Astrocyte (in vitro differentiated cells and primary cell): ENCODE measurements at regions not wholly inside any gene's neighbourhood (a gene's known extent, or its start where the extent isn't known, plus 50 kb on each side); places are given as distances from the start of the nearest gene placed in this dataset.

ENCODE experiments used
- DNase-seq: peaks from one replicate; pipeline ENCODE4 v3.0.0-alpha.2; 2010; ENCODE audit warnings: low read depth
- FAIRE-seq: peaks from 2 replicates; lab custom pipeline; 2011; peaks lifted over from hg19 to GRCh38; lab: Jason Lieb, UNC
- H2AFZ ChIP-seq: 2 replicates; pipeline ENCODE4 v1.6.0; 2012; ENCODE audit warnings: low read depth, low read length, inconsistent platforms
- H3K27ac ChIP-seq: 2 replicates; pipeline ENCODE4 v1.5.1; 2011; ENCODE audit warnings: low read depth, low read length, inconsistent platforms
- H3K27me3 ChIP-seq: 2 replicates; pipeline ENCODE4 v1.6.0; 2011; ENCODE audit warnings: low read length, inconsistent platforms; ENCODE audit not compliant: insufficient read depth
- H3K36me3 ChIP-seq: 2 replicates; pipeline ENCODE4 v1.5.1; 2011; ENCODE audit warnings: low read length, inconsistent platforms; ENCODE audit not compliant: insufficient read depth
- H3K4me1 ChIP-seq: 2 replicates; pipeline ENCODE4 v1.5.1; 2011; ENCODE audit warnings: low read length, inconsistent platforms; ENCODE audit not compliant: insufficient read depth
- H3K4me2 ChIP-seq: 2 replicates; pipeline ENCODE4 v1.6.0; 2012; ENCODE audit warnings: low read length, inconsistent platforms
- H3K4me3 ChIP-seq: 2 replicates; pipeline ENCODE4 v1.5.1; 2011; ENCODE audit warnings: low read depth, mild to moderate bottlenecking, low read length, inconsistent platforms; ENCODE audit not compliant: insufficient read depth
- H3K79me2 ChIP-seq: 2 replicates; pipeline ENCODE4 v1.6.0; 2012; ENCODE audit warnings: mild to moderate bottlenecking, low read length, inconsistent platforms; ENCODE audit not compliant: insufficient read depth
- H3K9ac ChIP-seq: 2 replicates; pipeline ENCODE4 v1.6.0; 2012; ENCODE audit warnings: mild to moderate bottlenecking, low read length, inconsistent platforms
- H3K9me3 ChIP-seq: 2 replicates; pipeline ENCODE4 v1.5.1; 2012; ENCODE audit warnings: low read depth, mild to moderate bottlenecking, low read length, inconsistent platforms; ENCODE audit not compliant: insufficient read depth
- H4K20me1 ChIP-seq: 2 replicates; pipeline ENCODE4 v1.6.0; 2012; ENCODE audit warnings: low read length, inconsistent platforms; ENCODE audit not compliant: insufficient read depth
- H3K27ac Mint-ChIP-seq: one replicate; pipeline ENCODE4 v1.8.0; 2021; ENCODE audit warnings: mild to moderate bottlenecking, mixed read lengths; ENCODE audit not compliant: unreplicated experiment
- H3K27me3 Mint-ChIP-seq: one replicate; pipeline ENCODE4 v1.8.0; 2021; ENCODE audit warnings: low read depth, mixed read lengths; ENCODE audit not compliant: unreplicated experiment
- H3K36me3 Mint-ChIP-seq: one replicate; pipeline ENCODE4 v1.8.0; 2021; ENCODE audit warnings: low read depth, mixed read lengths; ENCODE audit not compliant: unreplicated experiment
- H3K4me1 Mint-ChIP-seq: one replicate; pipeline ENCODE4 v1.8.0; 2021; ENCODE audit warnings: low read depth, mixed read lengths; ENCODE audit not compliant: unreplicated experiment
- H3K4me3 Mint-ChIP-seq: one replicate; pipeline ENCODE4 v1.8.0; 2021; ENCODE audit warnings: mild to moderate bottlenecking, moderate library complexity, mixed read lengths; ENCODE audit not compliant: unreplicated experiment
- H3K9me3 Mint-ChIP-seq: one replicate; pipeline ENCODE4 v1.8.0; 2021; ENCODE audit warnings: mild to moderate bottlenecking, mixed read lengths; ENCODE audit not compliant: unreplicated experiment
- CTCF ChIP-seq: IDR thresholded peaks from 2 replicates; pipeline ENCODE4 v1.5.1; 2011; ENCODE audit warnings: low read depth, mild to moderate bottlenecking, inconsistent platforms, low read length, moderate library complexity; ENCODE audit not compliant: insufficient read depth
- EZH2 ChIP-seq: IDR thresholded peaks from 2 replicates; pipeline ENCODE4 v1.6.1; 2012; ENCODE audit warnings: mild to moderate bottlenecking, low read length, inconsistent platforms; ENCODE audit not compliant: insufficient read depth

GRCh38 chr1:72946903-72947499 lies 664.7 kb upstream of the NEGR1 start:
- Histone ChIP-seq H3K4me1 (no peaks in the 10 kb centered on the region), H3K4me3 (no peak overlapping the region), H3K27me3 (no peaks in the 10 kb centered on the region), H3K27ac (no peak overlapping the region), H3K4me2 (no peak overlapping the region), H3K36me3 (no peaks in the 10 kb centered on the region), H2AFZ (no peak overlapping the region), H4K20me1 (no peaks in the 10 kb centered on the region), H3K79me2 (no peaks in the 10 kb centered on the region), H3K9me3 (no peaks in the 10 kb centered on the region), H3K9ac (no peak overlapping the region)
- no peak overlapping the region for H3K4me3 Mint-ChIP-seq
- no peaks in the 10 kb centered on the region for H3K36me3 Mint-ChIP-seq
- H3K27me3 Mint-ChIP-seq = no peaks in the 10 kb centered on the region
- no peak for TF ChIP-seq EZH2
- no peak for TF ChIP-seq CTCF
- FAIRE-seq = no peak
- peaks cover 3% of the 10 kb centered on the region for H3K4me1 Mint-ChIP-seq
- DNase-seq = peak; percentile 21
- H3K9me3 Mint-ChIP-seq = no peaks in the 10 kb centered on the region
- H3K27ac Mint-ChIP-seq = no peak overlapping the region

GRCh38 chr1:72942008-72942407 lies 659.7 kb upstream of the NEGR1 start:
- no peak overlapping the region for H2AFZ ChIP-seq

More at GRCh38 chr1:72942008-72942407, 659.7 kb upstream of the NEGR1 start:
- Histone ChIP-seq H3K9me3 (no peaks in the 10 kb centered on the region), H3K9ac (no peak overlapping the region), H3K4me1 (no peaks in the 10 kb centered on the region), H3K4me2 (no peak overlapping the region), H3K79me2 (no peaks in the 10 kb centered on the region), H3K36me3 (no peaks in the 10 kb centered on the region), H4K20me1 (no peaks in the 10 kb centered on the region), H3K27me3 (no peaks in the 10 kb centered on the region), H3K27ac (no peak overlapping the region), H3K4me3 (no peak overlapping the region)
- no peaks in the 10 kb centered on the region for H3K9me3 Mint-ChIP-seq
- H3K36me3 Mint-ChIP-seq = no peaks in the 10 kb centered on the region
- H3K4me3 Mint-ChIP-seq = no peak overlapping the region
- no peak overlapping the region for H3K27ac Mint-ChIP-seq
- DNase-seq (no peak), FAIRE-seq (no peak)
- no peaks in the 10 kb centered on the region for H3K27me3 Mint-ChIP-seq
- peaks cover 1% of the 10 kb centered on the region for H3K4me1 Mint-ChIP-seq
- TF ChIP-seq CTCF = no peak
- TF ChIP-seq EZH2 = no peak
